Cardiac muscle cell (in vitro differentiated cells and primary cell): ENCODE measurements at regions not wholly inside any gene's neighbourhood (a gene's known extent, or its start where the extent isn't known, plus 50 kb on each side); places are given as distances from the start of the nearest gene placed in this dataset.
"Not testable (repeated sequence)": the region's sequence is repeated elsewhere in the genome, so short reads cannot be mapped to it uniquely, and the experiment has no call there.

Experiments
- DNase-seq, 2 donors: peaks; one replicate each; pipeline versions ENCODE4 v3.0.0 to v3.0.0-alpha.2; 2010 to 2017; ENCODE audit warnings: low read depth in 1 of 2, low spot score in 1 of 2
- H3K27ac ChIP-seq: fragments of 200-600 bp; sonication (generic); 2 replicates; pipeline ENCODE4 v1.5.1; 2016
- H3K27me3 ChIP-seq: fragments of 200-600 bp; sonication (generic); 2 replicates; pipeline ENCODE4 v1.6.0; 2016; ENCODE audit warnings: control low read depth
- H3K36me3 ChIP-seq: fragments of 200-600 bp; sonication (generic); 2 replicates; pipeline ENCODE4 v1.5.1; 2016; ENCODE audit warnings: control low read depth
- H3K4me1 ChIP-seq: fragments of 200-600 bp; sonication (generic); 2 replicates; pipeline ENCODE4 v1.8.1; 2017; ENCODE audit warnings: low read depth, mild to moderate bottlenecking, mixed run types
- H3K4me3 ChIP-seq: fragments of 200-600 bp; sonication (generic); 2 replicates; pipeline ENCODE4 v1.5.1; 2016; ENCODE audit warnings: mild to moderate bottlenecking
- H3K9me3 ChIP-seq: fragments of 200-600 bp; sonication (generic); 2 replicates; pipeline ENCODE4 v1.5.1; 2017; ENCODE audit warnings: low read depth, mild to moderate bottlenecking, control low read depth
- CTCF ChIP-seq: IDR thresholded peaks from 2 replicates; pipeline ENCODE4 v1.5.1; 2012; ENCODE audit warnings: low read depth, mild to moderate bottlenecking, low read length

DNA sequence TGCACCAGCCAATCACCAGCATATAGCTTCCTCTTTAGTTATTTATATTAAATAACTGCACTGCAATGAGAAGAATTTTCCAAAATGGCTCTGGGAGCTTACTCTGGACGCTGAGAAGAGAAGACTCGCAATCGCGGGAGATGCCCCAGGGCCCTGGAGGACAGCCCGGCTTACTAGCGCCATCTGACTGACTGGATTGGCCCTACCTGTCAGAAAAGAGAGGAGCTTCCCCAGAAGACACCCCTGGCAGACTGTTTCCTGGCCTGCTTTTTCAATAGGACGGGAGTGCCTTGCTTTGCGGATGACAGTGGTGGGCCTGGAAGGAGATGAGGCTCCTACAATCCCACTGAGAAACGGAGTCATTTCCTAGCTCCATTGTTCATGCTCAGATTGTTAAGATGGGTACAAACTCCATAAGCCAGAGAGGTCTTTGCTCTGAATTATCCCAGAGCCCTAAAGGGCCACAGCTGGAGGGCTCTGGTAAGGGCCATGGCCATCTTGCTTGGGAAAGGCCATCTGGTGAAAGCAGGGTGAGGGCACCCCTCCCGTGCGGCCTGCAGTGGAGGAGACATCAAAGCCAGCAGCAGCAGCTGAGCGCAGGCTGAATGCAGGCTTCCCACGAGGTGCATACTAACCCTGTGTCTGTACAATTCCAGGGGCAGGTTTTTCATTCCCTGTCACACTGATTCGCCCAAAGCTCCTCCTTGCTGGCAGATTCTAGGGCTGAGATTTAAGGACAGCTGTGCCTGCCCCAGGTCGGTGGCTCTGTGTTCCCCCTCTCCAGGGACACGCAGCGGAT is 92.1 kb downstream of the GALR1 start:
- Histone ChIP-seq H3K36me3 (no peaks in the 10 kb centered on the region), H3K4me3 (no peak overlapping the region), H3K9me3 (no peaks in the 10 kb centered on the region), H3K27ac (no peak overlapping the region), H3K27me3 (no peaks in the 10 kb centered on the region), H3K4me1 (no peaks in the 10 kb centered on the region)
- no peak for DNase-seq
- TF ChIP-seq CTCF: no peak

DNA sequence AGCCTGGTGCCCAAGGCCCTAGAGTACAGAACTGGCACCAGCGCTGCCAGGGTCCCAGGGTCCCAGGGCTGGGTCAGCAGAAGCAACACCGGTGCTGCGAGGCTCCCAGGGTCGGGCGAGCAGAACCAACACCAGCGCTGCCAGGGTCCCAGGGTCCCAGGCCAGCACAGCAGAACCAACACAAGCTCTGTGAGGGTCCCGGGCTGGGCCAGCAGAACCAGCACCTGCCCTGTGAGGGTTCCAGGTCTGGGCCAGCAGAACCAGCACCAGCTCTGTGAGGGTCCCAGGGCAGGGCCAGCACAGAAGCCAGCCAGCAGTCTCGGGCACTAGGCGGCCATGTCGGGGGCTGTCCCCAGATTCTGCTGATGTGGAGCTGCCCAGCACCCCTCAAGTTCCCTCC is 93.1 kb downstream of the GALR1 start:
- Histone ChIP-seq H3K27me3 (no peaks in the 10 kb centered on the region), H3K9me3 (no peaks in the 10 kb centered on the region), H3K36me3 (no peaks in the 10 kb centered on the region), H3K27ac (no peak overlapping the region), H3K4me1 (no peaks in the 10 kb centered on the region), H3K4me3 (no peak overlapping the region)
- TF ChIP-seq CTCF: no peak
- no peak for DNase-seq

DNA sequence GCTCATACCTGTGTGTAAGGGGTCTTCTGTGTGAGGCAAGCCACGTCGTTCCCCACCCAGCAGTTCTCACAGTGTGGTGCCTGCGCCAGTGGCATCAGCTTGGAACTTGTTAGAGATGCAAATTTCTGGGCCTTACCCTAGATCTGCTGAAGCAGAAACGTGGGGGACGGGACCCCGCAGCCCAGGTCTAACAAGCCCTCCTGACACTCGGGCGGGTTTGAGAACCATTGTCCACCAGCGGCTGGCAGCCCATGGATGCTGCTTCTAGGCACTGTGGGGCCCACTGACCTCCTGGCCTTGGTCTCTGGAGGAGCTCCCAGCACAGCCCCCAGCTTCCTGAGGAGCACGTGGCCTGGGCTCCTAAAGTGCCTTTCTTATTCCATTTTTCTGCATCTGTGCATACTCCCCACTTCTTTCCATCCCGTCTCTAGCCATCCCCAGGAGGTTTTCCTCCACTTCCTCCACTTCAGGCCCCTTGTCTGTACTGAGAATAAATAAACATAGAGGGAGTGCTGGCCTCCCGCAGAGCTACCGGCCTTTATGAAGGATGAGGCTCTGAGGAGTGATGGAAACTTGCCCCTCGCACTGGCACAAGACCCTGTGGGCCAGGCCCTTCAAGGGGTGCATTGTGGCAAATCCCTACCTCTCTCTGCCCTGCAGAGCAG is 94.3 kb downstream of the GALR1 start:
- Histone ChIP-seq H3K4me3 (no peak overlapping the region), H3K9me3 (no peaks in the 10 kb centered on the region), H3K27me3 (no peaks in the 10 kb centered on the region), H3K36me3 (no peaks in the 10 kb centered on the region), H3K4me1 (no peaks in the 10 kb centered on the region), H3K27ac (no peak overlapping the region)
- TF ChIP-seq CTCF: no peak
- no peak for DNase-seq

DNA sequence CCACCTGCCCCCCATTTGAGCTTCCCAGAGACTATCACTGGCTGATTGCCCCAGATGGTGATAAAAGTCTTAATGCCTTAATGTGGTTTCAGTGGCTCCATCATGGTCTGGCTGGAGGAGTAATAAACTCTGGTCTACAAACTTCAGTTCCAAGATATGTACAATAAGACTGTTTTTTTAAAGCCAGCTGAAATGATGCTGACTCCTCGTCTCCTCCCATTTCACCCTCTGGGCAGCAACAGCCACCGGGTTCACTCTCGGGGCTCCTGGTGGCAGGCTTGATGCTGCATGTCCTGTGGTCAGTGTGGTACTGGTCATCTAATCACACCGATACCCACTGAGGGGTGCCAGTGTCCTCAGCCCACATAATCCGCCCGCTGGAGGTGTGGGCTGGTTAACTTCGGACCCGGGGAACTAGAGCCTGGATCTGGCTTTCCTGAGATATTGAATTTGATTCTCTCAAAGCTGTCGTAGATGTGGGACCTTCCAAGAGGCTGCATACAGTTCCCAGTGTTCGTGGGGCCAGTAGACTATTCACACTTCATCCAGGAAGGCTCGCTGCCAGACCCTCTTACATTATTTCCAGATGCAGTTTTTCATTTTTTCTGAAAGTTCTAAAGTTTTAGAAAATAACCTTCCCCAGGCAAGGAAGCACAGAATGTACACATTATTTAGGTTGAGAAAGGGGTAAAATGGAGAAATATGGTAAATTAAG is 95.3 kb downstream of the GALR1 start:
- Histone ChIP-seq H3K9me3 (no peaks in the 10 kb centered on the region), H3K36me3 (no peaks in the 10 kb centered on the region), H3K4me3 (no peak overlapping the region), H3K4me1 (no peaks in the 10 kb centered on the region), H3K27me3 (no peaks in the 10 kb centered on the region), H3K27ac (no peak overlapping the region)
- TF ChIP-seq CTCF: no peak
- DNase-seq: no peak

- no peaks in the 10 kb centered on the region for H3K9me3 ChIP-seq
- no peak overlapping the region for H3K27ac ChIP-seq
- H3K4me1 ChIP-seq: no peaks in the 10 kb centered on the region
- no peak overlapping the region for H3K4me3 ChIP-seq
- TF ChIP-seq CTCF: no peak
- no peaks in the 10 kb centered on the region for H3K36me3 ChIP-seq
- DNase-seq: peak in 1 of 2 donors; percentile 21
- no peaks in the 10 kb centered on the region for H3K27me3 ChIP-seq
These were observed 96.7 kb downstream of the GALR1 start for GRCh38 chr18:77346208-77346810.

- H3K27ac ChIP-seq, DNase-seq, H3K27me3 ChIP-seq, H3K4me1 ChIP-seq, H3K9me3 ChIP-seq, H3K4me3 ChIP-seq, H3K36me3 ChIP-seq: not testable (repeated sequence)
These were observed 103.7 kb downstream of the GALR1 start for GRCh38 chr18:77353349-77353748.
